ENCODE measurements at regions not wholly inside any gene's neighbourhood (a gene's known extent, or its start where the extent isn't known, plus 50 kb on each side); places are given as distances from the start of the nearest gene placed in this dataset.
"Not testable (repeated sequence)": the region's sequence is repeated elsewhere in the genome, so short reads cannot be mapped to it uniquely, and the experiment has no call there.

DNA sequence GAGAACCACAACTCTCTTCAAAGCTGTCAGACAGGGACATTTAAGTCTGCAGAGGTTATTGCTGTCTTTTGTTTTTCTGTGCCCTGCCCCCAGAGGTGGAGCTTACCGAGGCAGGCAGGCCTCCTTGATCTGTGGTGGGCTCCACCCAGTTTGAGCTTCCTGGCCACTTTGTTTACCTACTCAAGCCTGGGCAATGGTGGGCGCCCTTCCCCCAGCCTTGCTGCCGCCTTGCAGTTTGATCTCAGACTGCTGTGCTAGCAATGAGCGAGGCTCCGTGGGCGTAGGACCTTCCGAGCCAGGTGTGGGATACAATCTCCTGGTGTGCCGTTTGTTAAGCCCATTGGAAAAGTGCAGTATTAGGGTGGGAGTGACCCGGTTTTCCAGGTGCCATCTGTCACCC is 822.1 kb downstream of the KCNMA1 start:
- not testable (repeated sequence) for H3K4me1 Mint-ChIP-seq (ENCODE audit: low read depth); H3K27me3 Mint-ChIP-seq (ENCODE audit: low read depth); H3K36me3 Mint-ChIP-seq (ENCODE audit: insufficient read depth in 2 of 2); H3K27ac Mint-ChIP-seq; H3K9me3 Mint-ChIP-seq; H3K4me3 Mint-ChIP-seq; ATAC-seq (replicated peaks in 1 of 2); DNase-seq

DNA sequence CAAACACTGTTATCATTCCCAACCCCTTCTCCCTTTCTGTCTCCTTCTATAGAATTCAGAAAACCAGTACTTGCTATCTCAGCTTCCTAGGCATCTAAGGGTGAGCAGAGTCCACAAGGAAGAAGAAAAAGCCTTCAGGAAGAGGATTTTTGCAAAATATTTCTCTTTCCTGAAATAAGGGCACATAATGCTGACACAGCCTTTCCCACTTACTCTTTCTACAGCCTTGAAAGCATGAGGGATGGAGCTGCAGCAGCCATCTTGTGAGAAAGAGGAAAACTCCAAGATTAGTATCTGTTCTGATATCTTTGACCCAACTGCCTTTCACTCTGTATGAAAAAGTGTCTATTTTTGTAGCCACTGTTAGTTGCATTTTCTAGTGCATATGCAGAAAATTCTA is 826.2 kb downstream of the KCNMA1 start:
- DNase-seq: no peak
- no peak overlapping the region for H3K27ac Mint-ChIP-seq
- H3K36me3 Mint-ChIP-seq (ENCODE audit: insufficient read depth in 2 of 2): no peaks in the 10 kb centered on the region
- H3K27me3 Mint-ChIP-seq (ENCODE audit: low read depth): no peaks in the 10 kb centered on the region
- H3K9me3 Mint-ChIP-seq: peaks cover 2% of the 10 kb centered on the region in 2 donors
- no peak overlapping the region for H3K4me3 Mint-ChIP-seq
- ATAC-seq (replicated peaks in 1 of 2): no peak
- H3K4me1 Mint-ChIP-seq (ENCODE audit: low read depth): no peaks in the 10 kb centered on the region

DNA sequence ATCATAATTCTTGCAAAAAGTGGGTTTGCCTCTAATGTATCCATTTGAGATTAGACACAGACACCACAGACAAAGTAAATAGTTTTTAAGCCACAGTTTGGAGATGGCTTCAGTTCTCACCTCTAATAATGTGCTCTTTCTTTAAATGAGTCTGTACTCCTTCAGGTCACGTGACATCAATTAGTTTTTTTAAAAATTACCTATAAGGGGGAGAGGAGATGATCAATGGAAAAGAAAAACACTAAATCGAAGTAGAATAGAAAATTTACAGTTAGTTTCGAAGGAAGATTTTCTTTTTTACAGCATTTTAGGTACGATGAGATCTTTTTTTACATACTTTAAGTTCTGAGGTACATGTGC is 849.2 kb downstream of the KCNMA1 start:
- Mint-ChIP-seq H3K4me1 (ENCODE audit: low read depth) (no peaks in the 10 kb centered on the region), H3K36me3 (ENCODE audit: insufficient read depth in 2 of 2) (no peaks in the 10 kb centered on the region), H3K4me3 (no peak overlapping the region), H3K9me3 (peaks cover 2 to 3% of the 10 kb centered on the region in 2 donors), H3K27me3 (ENCODE audit: low read depth) (no peaks in the 10 kb centered on the region), H3K27ac (no peak overlapping the region)
- no peak for ATAC-seq (replicated peaks in 1 of 2)
- no peak for DNase-seq

DNA sequence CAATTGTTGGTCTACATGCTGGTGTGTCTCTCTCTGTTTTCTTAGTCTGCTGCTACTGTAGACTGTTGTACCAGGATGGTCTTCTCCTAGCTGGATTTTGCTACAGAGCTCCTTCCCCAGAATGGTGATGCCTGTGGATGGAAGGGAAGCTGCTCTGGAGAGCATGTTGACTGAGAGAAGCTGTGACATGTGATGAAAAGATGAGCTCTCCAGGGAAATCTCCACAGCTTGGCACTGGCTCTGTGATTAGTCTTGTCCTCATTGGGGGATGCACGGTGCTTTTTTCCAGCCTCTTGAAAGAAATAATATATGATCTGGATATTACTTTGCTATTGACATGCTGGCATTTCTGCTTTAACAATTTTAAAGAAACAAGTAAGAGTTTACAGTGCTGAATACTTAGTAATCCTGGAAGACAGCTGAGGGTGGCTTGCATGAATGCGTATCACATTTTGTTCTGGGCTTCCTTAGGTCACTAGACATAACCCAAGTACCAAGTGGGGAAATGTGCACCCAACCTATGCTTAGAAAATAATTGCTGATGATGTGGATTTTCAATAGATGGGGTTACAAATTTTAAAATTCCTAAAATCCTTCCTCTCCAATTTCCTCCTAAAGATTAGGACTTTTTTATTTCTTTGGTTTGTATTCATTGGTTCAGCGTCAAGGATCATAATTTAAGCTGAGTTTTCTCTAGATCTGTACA is 849.7 kb downstream of the KCNMA1 start:
- H3K4me3 Mint-ChIP-seq: no peak overlapping the region
- ATAC-seq (replicated peaks in 1 of 2): no peak
- H3K9me3 Mint-ChIP-seq: peaks cover 2 to 4% of the 10 kb centered on the region in 2 donors
- no peak for DNase-seq
- no peaks in the 10 kb centered on the region for H3K4me1 Mint-ChIP-seq (ENCODE audit: low read depth)
- H3K36me3 Mint-ChIP-seq (ENCODE audit: insufficient read depth in 2 of 2): no peaks in the 10 kb centered on the region
- no peak overlapping the region for H3K27ac Mint-ChIP-seq
- H3K27me3 Mint-ChIP-seq (ENCODE audit: low read depth): no peaks in the 10 kb centered on the region

DNA sequence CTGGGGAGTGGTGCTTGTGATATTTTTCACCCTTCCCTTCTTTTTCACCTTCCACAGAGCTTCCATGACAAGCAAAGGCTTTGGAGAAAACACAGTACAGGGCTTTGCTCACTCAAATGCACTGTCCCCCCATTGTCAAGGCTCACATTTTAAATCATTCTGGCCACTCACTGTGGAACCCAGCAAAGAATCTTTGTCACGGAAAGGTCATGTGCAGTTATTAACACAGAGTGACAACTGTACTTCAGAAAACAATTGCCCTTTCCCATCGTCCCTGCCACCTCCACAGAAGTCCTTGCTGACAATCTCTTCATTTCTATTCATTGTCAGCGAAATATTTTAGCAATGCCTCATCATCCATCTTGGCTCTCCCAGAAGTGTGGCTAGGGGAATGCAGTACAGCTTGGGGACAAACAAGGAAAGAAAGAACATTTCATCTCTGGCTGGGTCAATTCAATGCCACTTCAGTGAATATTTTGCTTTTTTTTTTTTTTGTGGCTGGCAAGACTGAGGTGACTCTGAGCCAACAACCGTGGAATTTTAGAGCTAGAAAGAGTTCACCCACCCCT is 851.0 kb downstream of the KCNMA1 start:
- H3K4me1 Mint-ChIP-seq (ENCODE audit: low read depth): no peaks in the 10 kb centered on the region
- H3K27ac Mint-ChIP-seq: no peak overlapping the region
- DNase-seq: no peak
- no peaks in the 10 kb centered on the region for H3K27me3 Mint-ChIP-seq (ENCODE audit: low read depth)
- ATAC-seq (replicated peaks in 1 of 2): no peak
- H3K9me3 Mint-ChIP-seq: peaks cover 4 to 6% of the 10 kb centered on the region in 2 donors
- peaks cover 0 to 2% of the 10 kb centered on the region in 2 donors for H3K36me3 Mint-ChIP-seq (ENCODE audit: insufficient read depth in 2 of 2)
- no peak overlapping the region for H3K4me3 Mint-ChIP-seq

DNA sequence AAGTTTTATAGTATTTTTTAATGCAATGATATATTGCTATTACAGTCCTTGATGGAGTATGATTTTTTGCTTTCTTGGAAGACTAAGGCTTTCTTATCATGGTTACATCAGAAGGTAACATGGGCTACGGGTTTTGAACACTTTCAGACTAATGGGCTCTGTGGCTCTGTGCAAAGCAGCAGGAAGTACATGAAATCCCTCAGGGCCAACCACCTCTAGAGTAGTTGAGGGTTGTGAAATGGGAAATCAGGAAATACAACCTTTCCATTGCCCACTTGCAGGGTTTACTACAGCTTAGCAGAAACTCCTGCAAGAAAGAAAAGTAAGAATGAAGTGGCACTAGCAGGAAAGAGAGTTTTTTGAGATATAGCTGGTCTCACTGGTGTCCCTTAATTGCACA is 853.5 kb downstream of the KCNMA1 start:
- no peaks in the 10 kb centered on the region for H3K27me3 Mint-ChIP-seq (ENCODE audit: low read depth)
- H3K4me1 Mint-ChIP-seq (ENCODE audit: low read depth): no peaks in the 10 kb centered on the region
- no peak overlapping the region for H3K4me3 Mint-ChIP-seq

DNA sequence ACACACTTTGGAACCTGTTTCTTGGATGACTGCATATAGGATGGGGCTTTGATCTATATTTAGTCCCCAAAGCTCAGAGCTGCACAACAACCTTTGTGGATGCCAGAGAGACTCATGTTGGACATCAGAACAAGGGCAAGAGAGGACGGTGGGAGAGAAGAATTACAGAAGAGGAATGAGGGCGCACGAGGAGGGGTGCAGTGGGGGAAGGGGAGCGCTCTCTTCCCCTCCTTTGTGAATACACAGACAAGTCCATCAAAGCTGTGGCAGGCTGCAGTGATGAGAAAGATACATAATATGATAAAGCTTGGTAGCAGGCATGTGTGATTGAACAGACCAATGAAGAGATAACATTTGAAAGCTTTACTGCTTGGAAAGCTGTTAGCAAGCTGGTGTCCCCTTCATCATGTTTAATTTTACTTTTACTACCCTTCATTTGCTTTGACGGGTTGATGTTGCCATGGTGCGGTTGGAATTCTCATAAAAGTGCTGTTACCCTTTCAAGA is 857.8 kb downstream of the KCNMA1 start:
- Mint-ChIP-seq H3K4me3 (no peak overlapping the region), H3K27ac (no peak overlapping the region)

More for the DNA sequence above, 853.5 kb downstream of the KCNMA1 start:
- H3K27ac Mint-ChIP-seq: no peak overlapping the region
- DNase-seq: no peak
- peaks cover 3 to 6% of the 10 kb centered on the region in 2 donors for H3K9me3 Mint-ChIP-seq
- ATAC-seq (replicated peaks in 1 of 2): no peak
- H3K36me3 Mint-ChIP-seq (ENCODE audit: insufficient read depth in 2 of 2): peaks cover 0 to 2% of the 10 kb centered on the region in 2 donors

DNA sequence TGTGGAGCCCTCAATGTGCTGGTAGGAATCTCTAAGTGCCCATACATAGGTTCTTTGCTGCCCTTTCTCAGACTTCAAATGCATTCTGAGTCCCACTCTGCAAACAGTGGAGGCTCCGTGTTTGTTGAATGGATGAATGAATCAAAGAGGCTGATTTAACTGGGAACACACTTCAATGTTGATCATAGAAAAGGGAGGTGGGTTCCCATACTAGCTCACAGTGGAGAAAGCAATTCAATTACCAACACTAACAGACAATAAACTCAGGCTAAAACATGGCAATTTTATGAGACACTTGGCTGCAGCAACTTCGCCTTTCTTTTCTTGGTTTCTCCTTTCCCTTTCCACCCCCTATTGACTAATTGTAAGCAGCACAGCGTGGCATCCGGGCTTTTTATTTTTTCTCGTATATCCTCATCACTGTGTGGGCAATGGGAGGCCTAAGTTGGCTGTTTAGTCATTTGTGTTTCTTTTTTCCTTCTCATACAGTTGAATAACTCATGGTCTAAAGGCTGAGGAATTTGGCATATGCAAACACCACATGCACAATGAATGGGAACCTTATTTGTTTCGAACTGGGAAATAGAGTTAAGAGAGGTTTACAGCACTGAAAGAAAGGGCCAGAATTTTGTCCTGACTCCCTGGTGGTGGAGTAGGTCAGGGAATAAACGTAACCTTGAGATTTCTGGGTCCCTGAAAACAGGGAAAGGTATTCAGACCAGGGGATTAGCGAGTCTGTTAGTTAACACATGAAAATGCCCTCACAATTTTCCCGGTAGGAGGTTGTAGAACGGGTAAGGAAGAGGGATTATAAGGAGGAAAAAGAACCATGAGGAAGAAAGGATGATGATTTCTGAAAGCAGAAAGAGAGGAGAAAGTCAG is 858.5 kb downstream of the KCNMA1 start:
- no peaks in the 10 kb centered on the region for H3K27me3 Mint-ChIP-seq (ENCODE audit: low read depth)
- ATAC-seq (replicated peaks in 1 of 2): no peak
- no peak overlapping the region for H3K4me3 Mint-ChIP-seq
- no peak overlapping the region for H3K27ac Mint-ChIP-seq
- H3K4me1 Mint-ChIP-seq (ENCODE audit: low read depth): no peaks in the 10 kb centered on the region
- DNase-seq: no peak
- H3K36me3 Mint-ChIP-seq (ENCODE audit: insufficient read depth in 2 of 2): peaks cover 1 to 3% of the 10 kb centered on the region in 2 donors
- peaks cover 2 to 5% of the 10 kb centered on the region in 2 donors for H3K9me3 Mint-ChIP-seq

More for the DNA sequence above, 857.8 kb downstream of the KCNMA1 start:
- Mint-ChIP-seq H3K36me3 (ENCODE audit: insufficient read depth in 2 of 2) (peaks cover 1 to 3% of the 10 kb centered on the region in 2 donors), H3K9me3 (peaks cover 2 to 5% of the 10 kb centered on the region in 2 donors), H3K27me3 (ENCODE audit: low read depth) (no peaks in the 10 kb centered on the region), H3K4me1 (ENCODE audit: low read depth) (no peaks in the 10 kb centered on the region)
- DNase-seq (no peak), ATAC-seq (replicated peaks in 1 of 2) (no peak)

DNA sequence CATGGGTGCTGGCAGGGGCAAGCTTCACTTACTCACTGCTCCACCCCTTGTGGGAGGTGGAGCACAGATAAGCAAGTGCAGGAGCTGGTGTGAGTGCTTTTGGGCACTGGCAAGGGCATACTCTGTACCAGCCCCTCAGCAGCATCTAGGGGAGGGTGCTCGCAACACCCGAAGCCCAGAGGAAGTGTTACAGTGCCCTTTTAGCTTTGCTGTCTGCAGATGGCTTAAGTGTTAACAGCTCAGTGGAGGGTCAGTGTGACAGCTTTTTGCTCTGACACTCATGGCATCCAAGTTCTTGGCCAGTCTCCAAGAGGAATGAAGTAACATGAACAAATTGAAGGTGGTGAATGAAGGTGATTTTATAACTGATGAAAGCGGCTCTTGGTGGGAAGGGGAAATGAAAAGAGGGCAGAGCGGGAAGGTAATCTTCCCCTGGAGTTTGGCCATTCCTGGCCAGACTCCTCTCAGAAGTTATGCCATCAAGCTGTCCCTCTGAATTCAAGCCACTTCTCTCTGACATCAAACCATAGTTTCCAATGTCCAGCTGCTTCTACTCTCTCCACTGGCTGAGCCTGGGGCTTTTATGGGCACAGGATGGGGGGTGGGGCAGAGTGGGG is 862.5 kb downstream of the KCNMA1 start:
- DNase-seq (no peak), ATAC-seq (replicated peaks in 1 of 2) (no peak)
- no peaks in the 10 kb centered on the region for H3K4me1 Mint-ChIP-seq (ENCODE audit: low read depth)
- no peak overlapping the region for H3K27ac Mint-ChIP-seq
- no peak overlapping the region for H3K4me3 Mint-ChIP-seq
- peaks cover 1% of the 10 kb centered on the region in 2 donors for H3K36me3 Mint-ChIP-seq (ENCODE audit: insufficient read depth in 2 of 2)
- peaks cover 0 to 3% of the 10 kb centered on the region in 2 donors for H3K9me3 Mint-ChIP-seq
- H3K27me3 Mint-ChIP-seq (ENCODE audit: low read depth): no peaks in the 10 kb centered on the region

DNA sequence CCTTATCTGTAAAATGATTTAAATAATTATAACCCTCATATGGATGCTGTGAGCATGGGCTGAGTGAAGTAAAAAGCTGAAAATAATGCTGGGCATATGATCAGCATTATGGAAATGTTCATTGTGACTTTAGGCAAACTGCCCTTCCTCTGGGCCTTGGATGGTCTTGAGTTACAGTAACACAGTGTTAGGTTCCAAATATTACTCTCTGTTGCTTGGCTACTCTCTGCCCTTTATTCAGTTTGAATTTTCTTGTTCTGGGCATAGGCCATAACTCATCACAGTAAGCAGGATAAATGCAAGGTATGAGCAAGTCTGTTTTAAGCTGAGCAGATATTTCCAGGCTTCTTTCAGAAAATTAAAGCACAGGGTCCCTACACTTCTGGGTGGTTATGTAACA is 868.0 kb downstream of the KCNMA1 start:
- peaks cover 0 to 2% of the 10 kb centered on the region in 2 donors for H3K9me3 Mint-ChIP-seq
- DNase-seq: no peak
- no peaks in the 10 kb centered on the region for H3K36me3 Mint-ChIP-seq (ENCODE audit: insufficient read depth in 2 of 2)
- no peak for ATAC-seq (replicated peaks in 1 of 2)
- no peaks in the 10 kb centered on the region for H3K4me1 Mint-ChIP-seq (ENCODE audit: low read depth)
- no peak overlapping the region for H3K27ac Mint-ChIP-seq
- no peak overlapping the region for H3K4me3 Mint-ChIP-seq
- H3K27me3 Mint-ChIP-seq (ENCODE audit: low read depth): no peaks in the 10 kb centered on the region

DNA sequence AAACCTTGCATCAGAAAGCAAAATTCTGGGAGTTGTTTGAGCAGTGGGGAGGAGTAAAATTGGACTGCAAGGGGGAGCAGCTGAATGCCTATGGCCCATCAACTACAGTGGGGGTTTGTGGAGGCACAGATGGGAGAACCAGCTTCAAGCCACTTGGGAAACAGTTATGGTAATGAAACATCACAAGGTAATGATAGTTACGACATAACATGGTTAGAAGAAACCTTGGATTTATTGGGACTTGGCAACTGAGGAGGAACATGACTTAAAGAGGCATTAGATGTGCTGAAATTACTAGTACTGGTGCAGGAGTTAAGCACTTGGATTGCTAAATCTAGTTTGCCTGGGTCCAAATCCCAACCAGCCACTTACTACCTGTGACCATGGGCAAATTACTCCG is 868.4 kb downstream of the KCNMA1 start:
- Mint-ChIP-seq H3K4me1 (ENCODE audit: low read depth) (no peaks in the 10 kb centered on the region), H3K36me3 (ENCODE audit: insufficient read depth in 2 of 2) (no peaks in the 10 kb centered on the region), H3K4me3 (no peak overlapping the region), H3K9me3 (peaks cover 0 to 2% of the 10 kb centered on the region in 2 donors), H3K27me3 (ENCODE audit: low read depth) (no peaks in the 10 kb centered on the region), H3K27ac (no peak overlapping the region)
- no peak for DNase-seq
- no peak for ATAC-seq (replicated peaks in 1 of 2)

DNA sequence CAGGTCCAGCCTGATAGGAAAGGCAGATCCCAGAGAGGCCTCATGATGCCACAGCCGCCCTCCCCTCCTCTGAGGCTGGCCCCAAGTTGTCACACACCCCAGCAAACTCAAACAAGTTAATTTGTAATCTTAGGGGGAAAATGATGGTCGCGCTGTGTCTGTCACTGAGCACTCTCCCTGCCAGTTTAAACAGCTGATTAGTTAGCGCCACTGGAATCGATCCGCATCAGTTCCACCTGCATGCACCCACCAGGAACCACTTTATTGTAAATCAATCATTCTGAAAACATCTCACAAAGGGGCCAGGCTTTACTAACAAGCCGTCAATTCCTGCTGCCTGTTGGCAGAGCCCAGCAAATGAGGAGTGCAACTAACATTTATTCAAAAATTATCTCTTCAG is 870.9 kb downstream of the KCNMA1 start:
- no peaks in the 10 kb centered on the region for H3K4me1 Mint-ChIP-seq (ENCODE audit: low read depth)
- H3K27me3 Mint-ChIP-seq (ENCODE audit: low read depth): no peaks in the 10 kb centered on the region
- no peaks in the 10 kb centered on the region for H3K36me3 Mint-ChIP-seq (ENCODE audit: insufficient read depth in 2 of 2)
- H3K27ac Mint-ChIP-seq: no peak overlapping the region
- ATAC-seq (replicated peaks in 1 of 2) (no peak), DNase-seq (no peak)
- H3K4me3 Mint-ChIP-seq: no peak overlapping the region
- H3K9me3 Mint-ChIP-seq: peaks cover 0 to 3% of the 10 kb centered on the region in 2 donors

DNA sequence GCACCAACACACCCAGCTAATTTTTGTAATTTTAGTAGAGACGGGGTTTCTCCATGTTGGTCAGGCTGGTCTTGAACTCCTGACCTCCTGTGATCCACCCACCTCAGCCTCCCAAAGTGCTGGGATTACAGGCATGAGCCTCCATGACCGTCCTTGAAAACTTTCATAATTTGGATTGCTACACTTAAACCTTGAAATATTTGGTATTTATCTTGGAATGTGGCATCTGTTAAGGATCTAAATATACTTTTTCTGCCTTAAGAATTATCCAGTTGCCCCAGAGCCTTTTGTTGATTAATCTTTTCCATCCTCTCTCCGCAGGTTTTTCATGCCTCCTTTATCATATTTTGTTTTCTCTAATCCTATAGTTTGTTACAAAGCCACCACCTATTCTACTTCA is 872.7 kb downstream of the KCNMA1 start:
- H3K4me3 Mint-ChIP-seq; H3K27me3 Mint-ChIP-seq (ENCODE audit: low read depth); ATAC-seq (replicated peaks in 1 of 2); H3K4me1 Mint-ChIP-seq (ENCODE audit: low read depth); H3K36me3 Mint-ChIP-seq (ENCODE audit: insufficient read depth in 2 of 2); H3K27ac Mint-ChIP-seq; DNase-seq; H3K9me3 Mint-ChIP-seq: not testable (repeated sequence)
